B cell (primary cell): ENCODE measurements at regions not wholly inside any gene's neighbourhood (a gene's known extent, or its start where the extent isn't known, plus 50 kb on each side); places are given as distances from the start of the nearest gene placed in this dataset.

Experiments used
- EZH2 ChIP-seq: IDR thresholded peaks from 2 replicates; pipeline ENCODE4 v1.6.1; 2012; ENCODE audit warnings: borderline replicate concordance, low read depth, mild to moderate bottlenecking, moderate library complexity, low read length; ENCODE audit not compliant: insufficient read depth, poor library complexity, severe bottlenecking
- TF ChIP-seq, protein P1 (sequence below): fragments of 200-600 bp; IDR thresholded peaks from one replicate; pipeline ENCODE4 v1.8.0; 2022; ENCODE audit warnings: antibody characterized with exemption, mild to moderate bottlenecking

DNA sequence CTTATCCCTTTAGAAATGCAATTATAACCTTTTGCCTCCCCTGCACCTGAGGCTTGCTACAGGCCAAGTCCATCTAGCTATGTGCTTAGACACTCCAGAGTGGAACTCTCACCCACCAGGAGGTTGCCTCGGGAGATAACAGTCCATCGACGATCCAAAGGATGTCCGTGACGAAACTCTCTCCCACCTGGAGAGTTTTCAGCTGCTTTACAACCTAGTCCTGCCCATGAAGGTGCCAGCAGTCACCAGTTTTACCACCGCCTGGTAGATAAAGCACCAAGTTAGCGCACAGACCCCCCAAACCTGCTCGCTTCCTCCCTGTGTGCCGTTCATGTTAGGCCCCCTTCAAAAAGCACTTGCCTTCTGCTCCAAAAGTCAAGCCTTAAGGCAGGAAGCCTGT, 53.1 kb upstream of the SHISAL1 start:
- TF ChIP-seq, protein P1, sequence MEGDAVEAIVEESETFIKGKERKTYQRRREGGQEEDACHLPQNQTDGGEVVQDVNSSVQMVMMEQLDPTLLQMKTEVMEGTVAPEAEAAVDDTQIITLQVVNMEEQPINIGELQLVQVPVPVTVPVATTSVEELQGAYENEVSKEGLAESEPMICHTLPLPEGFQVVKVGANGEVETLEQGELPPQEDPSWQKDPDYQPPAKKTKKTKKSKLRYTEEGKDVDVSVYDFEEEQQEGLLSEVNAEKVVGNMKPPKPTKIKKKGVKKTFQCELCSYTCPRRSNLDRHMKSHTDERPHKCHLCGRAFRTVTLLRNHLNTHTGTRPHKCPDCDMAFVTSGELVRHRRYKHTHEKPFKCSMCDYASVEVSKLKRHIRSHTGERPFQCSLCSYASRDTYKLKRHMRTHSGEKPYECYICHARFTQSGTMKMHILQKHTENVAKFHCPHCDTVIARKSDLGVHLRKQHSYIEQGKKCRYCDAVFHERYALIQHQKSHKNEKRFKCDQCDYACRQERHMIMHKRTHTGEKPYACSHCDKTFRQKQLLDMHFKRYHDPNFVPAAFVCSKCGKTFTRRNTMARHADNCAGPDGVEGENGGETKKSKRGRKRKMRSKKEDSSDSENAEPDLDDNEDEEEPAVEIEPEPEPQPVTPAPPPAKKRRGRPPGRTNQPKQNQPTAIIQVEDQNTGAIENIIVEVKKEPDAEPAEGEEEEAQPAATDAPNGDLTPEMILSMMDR = no peak
- no peak for TF ChIP-seq EZH2
